ENCODE measurements at regions not wholly inside any gene's neighbourhood (a gene's known extent, or its start where the extent isn't known, plus 50 kb on each side); places are given as distances from the start of the nearest gene placed in this dataset.

- TF ChIP-seq EZH2 (IDR thresholded peaks at IDR 0.05; ENCODE audit: insufficient read depth, poor library complexity, severe bottlenecking) (no peak), EZH2phosphoT487 (IDR thresholded peaks at IDR 0.05; ENCODE audit: insufficient read depth, low read depth) (no peak)
These were observed 1930.8 kb downstream of the C4orf33 start for GRCh38 chr4:131026771-131027170.

Measured in GM23248 (cell line).